Lower leg skin (tissue), 3 donors: ENCODE measurements at regions not wholly inside any gene's neighbourhood (a gene's known extent, or its start where the extent isn't known, plus 50 kb on each side); places are given as distances from the start of the nearest gene placed in this dataset.

Experiments
- POLR2A ChIP-seq, 2 donors: fragments of 450-650 bp; IDR thresholded peaks; one replicate each; pipeline ENCODE4 v1.6.1; 2016 to 2017; ENCODE audit warnings: antibody characterized with exemption in 2 of 2, mild to moderate bottlenecking in 1 of 2, moderate library complexity in 1 of 2
- TF ChIP-seq, protein P1 (sequence below), 3 donors: fragments of 450-650 bp; IDR thresholded peaks; one replicate each; pipeline ENCODE4 v1.5.1; 2016; ENCODE audit warnings: antibody characterized with exemption in 3 of 3, mild to moderate bottlenecking in 3 of 3, moderate library complexity in 2 of 3

DNA sequence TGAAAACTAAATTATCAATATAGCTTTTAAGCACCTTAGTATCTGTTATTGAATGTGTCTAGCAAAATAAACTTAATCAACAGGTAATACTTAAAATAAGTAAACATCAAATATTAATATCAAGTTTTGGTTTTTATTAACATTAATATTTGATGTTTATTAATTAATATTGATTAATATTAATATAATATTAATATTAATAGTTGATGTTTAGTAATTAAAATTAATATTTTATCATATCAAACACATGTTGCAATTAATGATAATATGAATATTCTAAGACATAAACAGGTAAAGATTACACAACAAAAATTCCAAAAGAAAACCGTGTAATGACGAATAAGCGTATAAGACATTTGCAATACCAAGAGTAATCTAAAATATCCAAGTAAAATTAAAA, 222.8 kb upstream of the PRR20A start:
- TF ChIP-seq POLR2A (IDR thresholded peaks at IDR 0.05): no peak
- TF ChIP-seq, protein P1, sequence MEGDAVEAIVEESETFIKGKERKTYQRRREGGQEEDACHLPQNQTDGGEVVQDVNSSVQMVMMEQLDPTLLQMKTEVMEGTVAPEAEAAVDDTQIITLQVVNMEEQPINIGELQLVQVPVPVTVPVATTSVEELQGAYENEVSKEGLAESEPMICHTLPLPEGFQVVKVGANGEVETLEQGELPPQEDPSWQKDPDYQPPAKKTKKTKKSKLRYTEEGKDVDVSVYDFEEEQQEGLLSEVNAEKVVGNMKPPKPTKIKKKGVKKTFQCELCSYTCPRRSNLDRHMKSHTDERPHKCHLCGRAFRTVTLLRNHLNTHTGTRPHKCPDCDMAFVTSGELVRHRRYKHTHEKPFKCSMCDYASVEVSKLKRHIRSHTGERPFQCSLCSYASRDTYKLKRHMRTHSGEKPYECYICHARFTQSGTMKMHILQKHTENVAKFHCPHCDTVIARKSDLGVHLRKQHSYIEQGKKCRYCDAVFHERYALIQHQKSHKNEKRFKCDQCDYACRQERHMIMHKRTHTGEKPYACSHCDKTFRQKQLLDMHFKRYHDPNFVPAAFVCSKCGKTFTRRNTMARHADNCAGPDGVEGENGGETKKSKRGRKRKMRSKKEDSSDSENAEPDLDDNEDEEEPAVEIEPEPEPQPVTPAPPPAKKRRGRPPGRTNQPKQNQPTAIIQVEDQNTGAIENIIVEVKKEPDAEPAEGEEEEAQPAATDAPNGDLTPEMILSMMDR (IDR thresholded peaks at IDR 0.05): no peak
